ENCODE measurements at regions not wholly inside any gene's neighbourhood (a gene's known extent, or its start where the extent isn't known, plus 50 kb on each side); places are given as distances from the start of the nearest gene placed in this dataset.

DNA sequence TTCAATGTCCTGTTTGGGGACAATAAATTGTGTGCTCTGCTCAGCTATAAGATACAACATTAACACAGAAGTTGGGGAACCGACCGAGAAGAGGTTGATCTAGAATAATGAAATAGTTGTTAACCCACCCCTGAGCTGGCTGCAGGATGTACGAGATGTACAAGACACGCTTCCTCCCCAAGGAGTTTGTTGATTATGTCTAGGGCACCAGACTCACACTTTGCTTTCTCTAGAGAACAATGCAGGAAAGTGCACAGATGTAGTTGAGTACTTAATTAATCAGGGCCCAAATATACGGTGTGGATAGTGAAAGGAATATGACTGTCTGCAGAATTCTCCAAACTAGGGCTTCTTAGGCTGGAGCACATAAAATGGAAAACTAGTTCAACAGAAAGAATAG lies 415.2 kb upstream of the TNP1 start:
- H3K27ac ChIP-seq (ENCODE audit: extremely low read length, insufficient read depth, low read length), result no peak overlapping the region
- H4K20me1 ChIP-seq (ENCODE audit: insufficient read depth, low read length), result no peaks in the 10 kb centered on the region
- no TSS peak for BruUV-seq (replicated peaks)
- no peaks in the 10 kb centered on the region for H3K9me3 ChIP-seq (ENCODE audit: low read length)
- no peak for TF ChIP-seq POLR2A (IDR thresholded peaks at IDR 0.05; ENCODE audit: insufficient read depth in 1 of 2, low read depth in 2 of 2, low read length in 2 of 2)
- TF ChIP-seq ZBTB7A (CRISPR knock-in tag; IDR thresholded peaks at IDR 0.05), result no peak
- no peak for TF ChIP-seq SNRNP70 (IDR thresholded peaks at IDR 0.05; ENCODE audit: low read depth, low read length)
- TF ChIP-seq MTERF4 (CRISPR knock-in tag; IDR thresholded peaks at IDR 0.05), result no peak
- TF ChIP-seq NFE2L2 (IDR thresholded peaks at IDR 0.05; ENCODE audit: low read length), result no peak
- TF ChIP-seq, protein P1, sequence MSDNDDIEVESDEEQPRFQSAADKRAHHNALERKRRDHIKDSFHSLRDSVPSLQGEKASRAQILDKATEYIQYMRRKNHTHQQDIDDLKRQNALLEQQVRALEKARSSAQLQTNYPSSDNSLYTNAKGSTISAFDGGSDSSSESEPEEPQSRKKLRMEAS (IDR thresholded peaks at IDR 0.05), result no peak
- no peaks in the 10 kb centered on the region for H3K79me2 ChIP-seq (ENCODE audit: insufficient read depth, low read length)
- no peaks in the 10 kb centered on the region for H3K4me1 ChIP-seq (ENCODE audit: insufficient read depth, low read length)
- DNase-seq (ENCODE audit: low spot score) (no peak), ATAC-seq (no peak), FAIRE-seq (no peak)
- no peak overlapping the region for H3K4me2 ChIP-seq (ENCODE audit: low read depth, low read length)
- in situ Hi-C loops (cut with HindIII; ENCODE audit: extremely low pct_ligation_motif_present, low pct_unique_long_range_greater_than_20kb) (no loop called here), intact Hi-C loops (cut with micrococcal nuclease; ENCODE audit: unreplicated experiment) (no loop called here)
- H3K9ac ChIP-seq (ENCODE audit: insufficient read depth, low read depth, low read length), result no peak overlapping the region
- H2AFZ ChIP-seq (ENCODE audit: low read length), result no peak overlapping the region
- no peaks in the 10 kb centered on the region for H3K36me3 ChIP-seq (replicated peaks in 1 of 2; ENCODE audit: control insufficient read depth in 1 of 2, insufficient read depth in 2 of 2, low read length in 2 of 2)
- WGBS (ENCODE audit: low lambda C conversion rate), result 21% methylated on average over 5 of the region's 5 CpGs
- H3K4me3 ChIP-seq (replicated peaks in 1 of 3; ENCODE audit: insufficient read depth in 1 of 3, low read depth in 2 of 3, low read length in 3 of 3), result no peak overlapping the region
- POLR2A ChIA-PET, result no interaction called here
- 0 out of 5 replicates have a peak, but pooled peaks cover 0 to under 1% of the 10 kb centered on the region in 2 experiments for H3K27me3 ChIP-seq (ENCODE audit: control insufficient read depth in 1 of 2, insufficient read depth in 2 of 2, low read length in 2 of 2)
- CTCF ChIA-PET (ENCODE audit: low intra/inter-chr PET ratio, low total read pairs), result no interaction called here

GRCh38 chr2:217274578-217274977 lies 414.7 kb upstream of the TNP1 start:
- 0 out of 5 replicates have a peak, but pooled peaks cover 0 to 3% of the 10 kb centered on the region in 2 experiments for H3K27me3 ChIP-seq (ENCODE audit: control insufficient read depth in 1 of 2, insufficient read depth in 2 of 2, low read length in 2 of 2)
- no peaks in the 10 kb centered on the region for H3K4me1 ChIP-seq (ENCODE audit: insufficient read depth, low read length)
- ChIA-PET POLR2A (no interaction called here), CTCF (ENCODE audit: low intra/inter-chr PET ratio, low total read pairs) (no interaction called here)
- TF ChIP-seq ZNF3 (CRISPR knock-in tag; IDR thresholded peaks at IDR 0.05) (no peak), HOXA7 (CRISPR knock-in tag; IDR thresholded peaks at IDR 0.05) (no peak)
- FAIRE-seq (no peak), DNase-seq (ENCODE audit: low spot score) (no peak), ATAC-seq (no peak)
- no peak overlapping the region for H3K4me3 ChIP-seq (replicated peaks in 1 of 3; ENCODE audit: insufficient read depth in 1 of 3, low read depth in 2 of 3, low read length in 3 of 3)
- no peaks in the 10 kb centered on the region for H3K36me3 ChIP-seq (replicated peaks in 1 of 2; ENCODE audit: control insufficient read depth in 1 of 2, insufficient read depth in 2 of 2, low read length in 2 of 2)
- WGBS (ENCODE audit: low lambda C conversion rate), result 9% methylated on average over 3 of the region's 4 CpGs
- no peak overlapping the region for H2AFZ ChIP-seq (ENCODE audit: low read length)
- H4K20me1 ChIP-seq (ENCODE audit: insufficient read depth, low read length), result no peaks in the 10 kb centered on the region
- H3K4me2 ChIP-seq (ENCODE audit: low read depth, low read length), result no peak overlapping the region
- H3K9me3 ChIP-seq (ENCODE audit: low read length), result no peaks in the 10 kb centered on the region
- intact Hi-C loops (cut with micrococcal nuclease; ENCODE audit: unreplicated experiment), result no loop called here
- no peak overlapping the region for H3K27ac ChIP-seq (ENCODE audit: extremely low read length, insufficient read depth, low read length)
- no peak overlapping the region for H3K9ac ChIP-seq (ENCODE audit: insufficient read depth, low read depth, low read length)
- H3K79me2 ChIP-seq (ENCODE audit: insufficient read depth, low read length), result no peaks in the 10 kb centered on the region
- in situ Hi-C loops (cut with HindIII; ENCODE audit: extremely low pct_ligation_motif_present, low pct_unique_long_range_greater_than_20kb), result no loop called here
- BruUV-seq (replicated peaks), result no TSS peak
